Subcutaneous abdominal adipose tissue (tissue), 5 donors: ENCODE measurements at regions not wholly inside any gene's neighbourhood (a gene's known extent, or its start where the extent isn't known, plus 50 kb on each side); places are given as distances from the start of the nearest gene placed in this dataset.

Source experiments
- H3K27ac ChIP-seq: one replicate; pipeline ENCODE4 v1.7.0; 2013; ENCODE audit warnings: low read depth, mild to moderate bottlenecking, inconsistent platforms, low read length, moderate library complexity
- H3K27me3 ChIP-seq, 5 donors: one replicate each; pipeline ENCODE4 v1.7.0; 2013; ENCODE audit warnings: low read length in 5 of 5, inconsistent platforms in 1 of 5; ENCODE audit not compliant: control insufficient read depth in 5 of 5, insufficient read depth in 4 of 5
- H3K36me3 ChIP-seq, 5 donors: one replicate each; pipeline ENCODE4 v1.7.0; 2013; ENCODE audit warnings: low read length in 5 of 5; ENCODE audit not compliant: control insufficient read depth in 5 of 5, insufficient read depth in 5 of 5
- H3K4me1 ChIP-seq, 5 donors: one replicate each; pipeline ENCODE4 v1.7.0; 2013; ENCODE audit warnings: low read length in 5 of 5, mild to moderate bottlenecking in 3 of 5, moderate library complexity in 1 of 5; ENCODE audit not compliant: control insufficient read depth in 5 of 5, insufficient read depth in 5 of 5
- H3K4me3 ChIP-seq, 5 donors: one replicate each; pipeline ENCODE4 v1.7.0; 2013; ENCODE audit warnings: low read length in 5 of 5, low read depth in 1 of 5
- H3K9ac ChIP-seq, 5 donors: one replicate each; pipeline ENCODE4 v1.7.0; 2013; ENCODE audit warnings: low read length in 5 of 5, mild to moderate bottlenecking in 4 of 5, moderate library complexity in 3 of 5
- H3K9me3 ChIP-seq, 5 donors: one replicate each; pipeline ENCODE4 v1.7.0; 2013; ENCODE audit warnings: low read length in 5 of 5; ENCODE audit not compliant: control insufficient read depth in 5 of 5
- donor health status: healthy.
- donor health status: healthy.
- donor health status: healthy.
- donor health status: healthy.
- donor health status: healthy.

DNA sequence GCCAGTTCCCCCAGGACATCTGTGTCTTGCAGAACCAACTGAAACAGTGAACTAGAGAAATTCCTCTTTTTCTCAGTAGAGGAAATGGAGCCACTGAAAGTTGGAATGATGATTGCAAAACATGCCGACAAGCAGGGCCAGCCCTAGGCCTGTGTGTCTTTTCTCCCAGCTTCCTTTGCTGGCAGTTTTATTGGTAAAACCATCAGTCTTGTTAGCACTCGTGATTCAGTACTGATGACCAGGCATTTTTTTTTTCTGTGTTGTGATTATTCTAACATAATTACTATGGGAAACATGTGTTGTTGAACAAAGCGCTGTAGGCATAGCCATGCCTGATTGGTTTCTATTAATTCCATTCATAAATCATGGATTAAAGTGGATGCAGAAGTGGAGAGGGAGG lies 620.7 kb downstream of the AACS start:
- Histone ChIP-seq H3K27me3 (peaks cover 0 to 21% (median 7%) of the 10 kb centered on the region in 5 donors), H3K4me1 (no peaks in the 10 kb centered on the region), H3K9me3 (peaks cover 0 to 3% (median 0%) of the 10 kb centered on the region in 5 donors), H3K4me3 (no peak overlapping the region), H3K27ac (no peak overlapping the region), H3K9ac (no peak overlapping the region), H3K36me3 (no peaks in the 10 kb centered on the region)

DNA sequence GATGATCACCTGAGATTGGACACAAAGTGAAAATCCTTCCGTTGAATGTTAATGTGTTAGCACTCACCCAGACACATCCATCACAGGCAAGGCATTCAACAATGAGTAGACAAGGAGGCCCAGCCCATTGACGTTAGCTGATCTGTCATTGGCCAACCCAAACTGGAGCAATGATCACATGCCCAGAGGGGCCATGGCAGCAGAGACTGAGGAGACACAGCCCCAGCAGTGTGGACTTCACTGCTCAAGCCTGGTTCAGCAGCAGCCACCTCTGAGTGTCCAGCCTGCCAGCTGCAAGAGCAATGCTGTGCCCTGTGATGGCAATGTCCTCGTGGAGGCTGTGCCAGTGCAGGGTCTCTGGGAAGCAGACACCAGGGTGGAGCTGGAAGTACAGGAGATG lies 622.2 kb downstream of the AACS start:
- Histone ChIP-seq H3K27me3 (peaks cover 0 to 21% (median 7%) of the 10 kb centered on the region in 5 donors), H3K36me3 (no peaks in the 10 kb centered on the region), H3K27ac (no peak overlapping the region), H3K4me3 (no peak overlapping the region), H3K9ac (no peak overlapping the region), H3K9me3 (peaks cover 0 to 3% (median 0%) of the 10 kb centered on the region in 5 donors), H3K4me1 (no peaks in the 10 kb centered on the region)

GRCh38 chr12:125687820-125688219 lies 622.6 kb downstream of the AACS start:
- Histone ChIP-seq H3K4me1 (no peaks in the 10 kb centered on the region), H3K27me3 (peaks cover 0 to 21% (median 7%) of the 10 kb centered on the region in 5 donors), H3K27ac (no peak overlapping the region), H3K9ac (no peak overlapping the region), H3K36me3 (no peaks in the 10 kb centered on the region), H3K9me3 (peaks cover 0 to 3% (median 0%) of the 10 kb centered on the region in 5 donors), H3K4me3 (no peak overlapping the region)

GRCh38 chr12:125688223-125688622 lies 623.0 kb downstream of the AACS start:
- no peaks in the 10 kb centered on the region for H3K36me3 ChIP-seq
- H3K9ac ChIP-seq = no peak overlapping the region
- no peak overlapping the region for H3K27ac ChIP-seq
- no peaks in the 10 kb centered on the region for H3K4me1 ChIP-seq
- H3K9me3 ChIP-seq = peaks cover 0 to 3% (median 0%) of the 10 kb centered on the region in 5 donors
- peaks cover 0 to 21% (median 7%) of the 10 kb centered on the region in 5 donors for H3K27me3 ChIP-seq
- H3K4me3 ChIP-seq = no peak overlapping the region

GRCh38 chr12:125688881-125689280 lies 623.6 kb downstream of the AACS start:
- no peak overlapping the region for H3K27ac ChIP-seq
- H3K4me1 ChIP-seq = no peaks in the 10 kb centered on the region
- H3K27me3 ChIP-seq = peaks cover 0 to 21% (median 7%) of the 10 kb centered on the region in 5 donors
- no peaks in the 10 kb centered on the region for H3K36me3 ChIP-seq
- no peak overlapping the region for H3K9ac ChIP-seq
- peaks cover 0 to 3% (median 0%) of the 10 kb centered on the region in 5 donors for H3K9me3 ChIP-seq
- H3K4me3 ChIP-seq = no peak overlapping the region

GRCh38 chr12:125689576-125690410 lies 624.6 kb downstream of the AACS start:
- H3K4me1 ChIP-seq = no peaks in the 10 kb centered on the region
- H3K9me3 ChIP-seq = peaks cover 0 to 6% (median 0%) of the 10 kb centered on the region in 5 donors
- no peaks in the 10 kb centered on the region for H3K36me3 ChIP-seq
- H3K27ac ChIP-seq = no peak overlapping the region
- H3K27me3 ChIP-seq = peaks cover 0 to 21% (median 7%) of the 10 kb centered on the region in 5 donors
- no peak overlapping the region for H3K9ac ChIP-seq
- H3K4me3 ChIP-seq = no peak overlapping the region

DNA sequence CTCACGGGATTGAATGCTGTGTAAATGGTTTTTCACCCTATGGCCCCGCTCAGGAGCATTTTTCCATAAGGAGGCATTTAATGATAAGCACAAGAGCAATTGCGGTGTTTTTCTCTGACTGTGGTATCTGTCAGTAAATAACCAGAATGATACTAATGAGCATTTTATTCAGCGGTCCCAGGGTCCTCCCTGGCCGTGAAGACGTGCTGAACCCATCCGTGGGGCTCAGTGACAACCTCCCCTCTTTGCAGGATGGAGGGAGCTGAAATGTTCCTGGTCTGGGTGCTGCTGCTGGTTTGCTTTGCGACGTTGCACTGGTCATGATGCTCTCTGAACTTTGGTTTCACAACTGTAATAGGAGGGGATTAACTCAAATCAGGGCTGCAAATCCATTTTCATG lies 625.6 kb downstream of the AACS start:
- no peaks in the 10 kb centered on the region for H3K4me1 ChIP-seq
- H3K9me3 ChIP-seq = peaks cover 0 to 6% (median 0%) of the 10 kb centered on the region in 5 donors
- peaks cover 0 to 21% (median 7%) of the 10 kb centered on the region in 5 donors for H3K27me3 ChIP-seq
- H3K27ac ChIP-seq = no peak overlapping the region
- no peaks in the 10 kb centered on the region for H3K36me3 ChIP-seq
- H3K9ac ChIP-seq = no peak overlapping the region
- no peak overlapping the region for H3K4me3 ChIP-seq

- peaks cover 0 to 4% (median 0%) of the 10 kb centered on the region in 5 donors for H3K9me3 ChIP-seq
- H3K4me3 ChIP-seq = no peak overlapping the region
- H3K4me1 ChIP-seq = no peaks in the 10 kb centered on the region
- H3K27ac ChIP-seq = no peak overlapping the region
- no peaks in the 10 kb centered on the region for H3K36me3 ChIP-seq
- H3K9ac ChIP-seq = no peak overlapping the region
- peaks cover 0 to 5% (median 0%) of the 10 kb centered on the region in 5 donors for H3K27me3 ChIP-seq
These were observed 630.8 kb downstream of the AACS start for GRCh38 chr12:125696054-125696453.

DNA sequence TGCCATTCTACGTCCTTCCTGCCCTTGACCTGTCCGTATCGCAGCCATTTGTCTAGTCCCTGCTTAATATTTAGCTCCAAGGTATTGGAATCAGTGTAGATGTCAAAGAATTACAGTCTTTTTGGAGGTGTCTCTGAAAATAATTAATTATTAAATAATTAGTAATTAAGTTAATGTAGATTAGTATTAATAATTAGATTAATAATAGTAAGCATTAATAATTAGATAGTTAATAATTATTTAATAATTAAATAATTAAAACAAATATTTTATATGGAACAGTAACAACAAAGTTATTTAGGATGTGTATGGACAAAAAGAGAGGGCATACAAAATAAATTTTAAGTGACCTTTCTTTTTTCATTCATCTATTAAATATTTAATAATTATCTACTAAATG lies 639.6 kb downstream of the AACS start:
- Histone ChIP-seq H3K27me3 (no peaks in the 10 kb centered on the region), H3K27ac (no peak overlapping the region)

DNA sequence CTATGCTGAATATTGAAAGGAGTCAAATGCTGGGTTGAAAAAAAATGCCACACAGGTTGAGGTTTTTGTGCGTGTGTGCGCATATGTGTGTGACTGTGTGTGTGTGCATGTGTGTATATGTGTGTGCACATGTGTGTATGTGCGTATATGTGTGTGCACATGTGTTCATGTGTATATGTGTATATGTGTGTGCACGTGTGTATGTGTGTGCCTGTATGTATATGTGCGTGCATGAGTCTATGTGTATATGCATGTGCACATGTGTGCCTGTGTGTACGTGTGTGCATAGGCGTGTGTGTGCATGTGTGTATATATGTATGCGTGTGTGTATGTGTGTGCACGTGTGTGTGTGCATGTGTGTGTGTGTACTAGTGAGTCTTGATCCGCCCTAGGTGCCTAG lies 655.7 kb downstream of the AACS start:
- Histone ChIP-seq H3K36me3 (no peaks in the 10 kb centered on the region), H3K9ac (no peak overlapping the region), H3K4me1 (no peaks in the 10 kb centered on the region), H3K9me3 (peaks cover 0 to 51% (median 21%) of the 10 kb centered on the region in 5 donors), H3K27me3 (no peaks in the 10 kb centered on the region), H3K27ac (no peak overlapping the region), H3K4me3 (no peak overlapping the region)

More for the DNA sequence above, 639.6 kb downstream of the AACS start:
- H3K4me3 ChIP-seq = no peak overlapping the region
- no peaks in the 10 kb centered on the region for H3K4me1 ChIP-seq
- peaks cover 3 to 11% (median 6%) of the 10 kb centered on the region in 5 donors for H3K9me3 ChIP-seq
- no peaks in the 10 kb centered on the region for H3K36me3 ChIP-seq
- H3K9ac ChIP-seq = no peak overlapping the region
